Uterus (tissue), 3 donors: ENCODE measurements at regions not wholly inside any gene's neighbourhood (a gene's known extent, or its start where the extent isn't known, plus 50 kb on each side); places are given as distances from the start of the nearest gene placed in this dataset.

ENCODE experiments used
- DNase-seq, 2 donors: peaks; one replicate each; pipeline ENCODE4 v3.0.0-alpha.2; 2019 to 2020
- H3K27ac ChIP-seq, 2 donors: fragments of 200-600 bp; sonication (generic); 1 replicate in 1 of 2; 2 replicates in 1 of 2; pipeline ENCODE4 v1.5.1; 2016 to 2018
- H3K27me3 ChIP-seq, 2 donors: fragments of 200-600 bp; sonication (generic); one replicate each; pipeline ENCODE4 v1.5.1; 2018 to 2019; ENCODE audit warnings: control low read depth in 1 of 2
- H3K36me3 ChIP-seq, 2 donors: fragments of 200-600 bp; sonication (generic); one replicate each; pipeline ENCODE4 v1.5.1; 2019; ENCODE audit warnings: control low read depth in 1 of 2
- H3K4me1 ChIP-seq, 2 donors: fragments of 200-600 bp; sonication (generic); one replicate each; pipeline ENCODE4 v1.5.1; 2018 to 2019; ENCODE audit warnings: control low read depth in 1 of 2
- H3K4me3 ChIP-seq, 2 donors: fragments of 200-600 bp; sonication (generic); 1 replicate in 1 of 2; 2 replicates in 1 of 2; pipeline ENCODE4 v1.5.1; 2018 to 2019; ENCODE audit warnings: mild to moderate bottlenecking in 1 of 2
- H3K9me3 ChIP-seq, 2 donors: fragments of 200-600 bp; sonication (generic); one replicate each; pipeline ENCODE4 v1.5.1; 2019; ENCODE audit warnings: control low read depth in 1 of 2
- CTCF ChIP-seq, 4 experiments: fragments of 200-600 bp in 2 of 4; fragments of 450-650 bp in 2 of 4; sonication (generic) in 2 of 4; IDR thresholded peaks; one replicate each; pipeline ENCODE4 v1.5.1; 2016 to 2019; ENCODE audit warnings: antibody characterized with exemption in 4 of 4, mild to moderate bottlenecking in 2 of 4, moderate library complexity in 1 of 4
- POLR2A ChIP-seq, 2 donors: fragments of 450-650 bp; IDR thresholded peaks; one replicate each; pipeline ENCODE4 v1.6.1; 2016; ENCODE audit warnings: antibody characterized with exemption in 2 of 2, mild to moderate bottlenecking in 1 of 2, moderate library complexity in 1 of 2
- intact Hi-C: fragments of 100-400 bp; cut with DNase I; formaldehyde crosslinking; loops from one replicate; pipeline ENCODE4 v1.15.1; 2023; ENCODE audit warnings: low total_unique reads
- donor health status: DM: yes; HTN: yes; CAD: no.

GRCh38 chr13:89803839-89804238 lies 1543.6 kb upstream of the MIR17HG start:
- Histone ChIP-seq H3K9me3 (no peaks in the 10 kb centered on the region), H3K27me3 (no peaks in the 10 kb centered on the region), H3K4me3 (no peak overlapping the region), H3K36me3 (no peaks in the 10 kb centered on the region), H3K27ac (no peak overlapping the region), H3K4me1 (no peaks in the 10 kb centered on the region)
- no peak for DNase-seq
- TF ChIP-seq POLR2A (IDR thresholded peaks at IDR 0.05): no peak
- TF ChIP-seq CTCF (IDR thresholded peaks at IDR 0.05): no peak
- intact Hi-C loops: no loop called here

- no peak overlapping the region for H3K27ac ChIP-seq
- H3K9me3 ChIP-seq: no peaks in the 10 kb centered on the region
- H3K27me3 ChIP-seq: no peaks in the 10 kb centered on the region
- intact Hi-C loops: no loop called here
- no peak overlapping the region for H3K4me3 ChIP-seq
- DNase-seq: no peak
- no peaks in the 10 kb centered on the region for H3K36me3 ChIP-seq
- no peak for TF ChIP-seq POLR2A (IDR thresholded peaks at IDR 0.05)
- no peak for TF ChIP-seq CTCF (IDR thresholded peaks at IDR 0.05)
- no peaks in the 10 kb centered on the region for H3K4me1 ChIP-seq
These were observed 1540.9 kb upstream of the MIR17HG start for GRCh38 chr13:89806594-89806993.

- DNase-seq: no peak
- no peaks in the 10 kb centered on the region for H3K4me1 ChIP-seq
- H3K4me3 ChIP-seq: no peak overlapping the region
- no peaks in the 10 kb centered on the region for H3K9me3 ChIP-seq
- no peak overlapping the region for H3K27ac ChIP-seq
- no peaks in the 10 kb centered on the region for H3K36me3 ChIP-seq
- intact Hi-C loops: no loop called here
- no peaks in the 10 kb centered on the region for H3K27me3 ChIP-seq
- TF ChIP-seq POLR2A (IDR thresholded peaks at IDR 0.05): no peak
- TF ChIP-seq CTCF (IDR thresholded peaks at IDR 0.05): no peak
These were observed 1534.6 kb upstream of the MIR17HG start for GRCh38 chr13:89812856-89813255.

GRCh38 chr13:89816404-89816803 lies 1531.1 kb upstream of the MIR17HG start:
- no peaks in the 10 kb centered on the region for H3K27me3 ChIP-seq
- H3K9me3 ChIP-seq: no peaks in the 10 kb centered on the region
- no peaks in the 10 kb centered on the region for H3K36me3 ChIP-seq
- no peak for DNase-seq
- intact Hi-C loops: no loop called here
- no peak overlapping the region for H3K4me3 ChIP-seq
- H3K4me1 ChIP-seq: no peaks in the 10 kb centered on the region
- TF ChIP-seq POLR2A (IDR thresholded peaks at IDR 0.05): no peak
- no peak for TF ChIP-seq CTCF (IDR thresholded peaks at IDR 0.05)
- H3K27ac ChIP-seq: no peak overlapping the region

- Histone ChIP-seq H3K36me3 (no peaks in the 10 kb centered on the region), H3K9me3 (no peaks in the 10 kb centered on the region), H3K4me1 (no peaks in the 10 kb centered on the region), H3K27ac (no peak overlapping the region), H3K4me3 (no peak overlapping the region), H3K27me3 (no peaks in the 10 kb centered on the region)
- no peak for DNase-seq
- intact Hi-C loops: no loop called here
- TF ChIP-seq POLR2A (IDR thresholded peaks at IDR 0.05) (no peak), CTCF (IDR thresholded peaks at IDR 0.05) (no peak)
These were observed 1525.0 kb upstream of the MIR17HG start for GRCh38 chr13:89822467-89822866.
